Spleen (tissue), 11 donors: ENCODE measurements at regions not wholly inside any gene's neighbourhood (a gene's known extent, or its start where the extent isn't known, plus 50 kb on each side); places are given as distances from the start of the nearest gene placed in this dataset.

Source experiments
- DNase-seq: peaks from one replicate; pipeline ENCODE4 v3.0.0-alpha.2; 2020
- H3K27ac ChIP-seq, 8 donors: fragments of 200-600 bp; sonication (generic) in 7 of 8; 1 replicate in 4 of 8; 2 replicates in 4 of 8; pipeline versions ENCODE4 v1.5.0 to v1.8.0; 2016 to 2021; ENCODE audit warnings: inconsistent platforms in 4 of 8, mild to moderate bottlenecking in 4 of 8, moderate library complexity in 1 of 8
- H3K27me3 ChIP-seq, 7 donors: fragments of 200-600 bp; sonication (generic) in 6 of 7; replicated peaks in 1 of 7; 1 replicate in 4 of 7; 2 replicates in 3 of 7; pipeline versions ENCODE4 v1.5.0 to v1.8.0; 2016 to 2021; ENCODE audit warnings: inconsistent platforms in 3 of 7, mild to moderate bottlenecking in 1 of 7
- H3K36me3 ChIP-seq, 6 donors: fragments of 200-600 bp; sonication (generic) in 5 of 6; 1 replicate in 4 of 6; 2 replicates in 2 of 6; pipeline versions ENCODE4 v1.5.0 to v1.8.0; 2016 to 2021; ENCODE audit warnings: inconsistent platforms in 2 of 6
- H3K4me1 ChIP-seq, 6 donors: fragments of 200-600 bp; sonication (generic) in 5 of 6; 1 replicate in 3 of 6; 2 replicates in 3 of 6; pipeline versions ENCODE4 v1.5.0 to v1.8.0; 2016 to 2021; ENCODE audit warnings: inconsistent platforms in 3 of 6
- H3K4me3 ChIP-seq, 8 donors: fragments of 200-600 bp; sonication (generic) in 7 of 8; 1 replicate in 4 of 8; 2 replicates in 4 of 8; pipeline versions ENCODE4 v1.5.0 to v1.8.0; 2016 to 2021; ENCODE audit warnings: inconsistent platforms in 4 of 8, mild to moderate bottlenecking in 4 of 8, moderate library complexity in 2 of 8
- H3K9me3 ChIP-seq, 8 donors: fragments of 200-600 bp; sonication (generic) in 7 of 8; 1 replicate in 4 of 8; 2 replicates in 4 of 8; pipeline versions ENCODE4 v1.5.0 to v1.8.0; 2016 to 2021; ENCODE audit warnings: inconsistent platforms in 4 of 8
- CTCF ChIP-seq, 11 experiments: fragments of 200-600 bp in 7 of 11; fragments of 450-650 bp in 4 of 11; sonication (generic) in 4 of 11; IDR thresholded peaks in 8 of 11; conservative IDR thresholded peaks in 3 of 11; 1 replicate in 7 of 11; 2 replicates in 4 of 11; pipeline versions ENCODE4 v1.4.0 to v1.8.0; 2016 to 2021; ENCODE audit warnings: antibody characterized with exemption in 11 of 11, inconsistent platforms in 4 of 11, mild to moderate bottlenecking in 1 of 11
- POLR2A ChIP-seq, 3 donors: fragments of 450-650 bp; IDR thresholded peaks; one replicate each; pipeline ENCODE4 v1.5.1; 2017; ENCODE audit warnings: antibody characterized with exemption in 3 of 3, mild to moderate bottlenecking in 1 of 3
- POLR2AphosphoS5 ChIP-seq, 3 donors: sonication (generic); formaldehyde crosslinking; IDR thresholded peaks; one replicate each; pipeline ENCODE4 v1.5.1; 2017; ENCODE audit warnings: antibody characterized with exemption in 3 of 3
- WGBS, 5 donors: extraction: QIAGEN DNeasy Blood & Tissue Kit in 3 of 5; methylation state at CpG; one replicate each; pipeline versions ENCODE4 v1.1.5 to v1.1.7; 2013 to 2018; 5-methylcytosine and 5-hydroxymethylcytosine counted together
- intact Hi-C: fragments of 100-400 bp; cut with DNase I; formaldehyde crosslinking; loops from one replicate; pipeline ENCODE4 v1.15.0; 2023; ENCODE audit warnings: low total_unique reads
- donor health status: healthy with polysubstance abuse.
- donor health status: DM: no; HTN: no; CAD: no; lungs with moderate emphysema.
- donor health status: DM: no; HTN: no; CAD: no.
- donor health status: Bipolar disorder and iron deficiency.
- donor health status: healthy.
- donor health status: DM: no; HTN: no; CAD: no.
- donor health status: DM: yes; HTN: yes; CAD: no.

GRCh38 chr21:23921670-23922418, 1685.4 kb downstream of the MRPL39 start:
- intact Hi-C loops: no loop called here
- no peak for TF ChIP-seq POLR2A (IDR thresholded peaks at IDR 0.05)
- TF ChIP-seq POLR2AphosphoS5 (IDR thresholded peaks at IDR 0.05): no peak
- no peak for TF ChIP-seq CTCF (IDR thresholded peaks at IDR 0.05 in 8 of 11, conservative IDR thresholded peaks at IDR 0.05 in 3 of 11)
- H3K4me1 ChIP-seq: peaks cover 0 to 17% (median 4%) of the 10 kb centered on the region in 6 donors
- no peak overlapping the region for H3K4me3 ChIP-seq
- no peaks in the 10 kb centered on the region for H3K27me3 ChIP-seq
- peaks cover 0 to 4% (median 0%) of the 10 kb centered on the region in 8 donors for H3K9me3 ChIP-seq
- H3K27ac ChIP-seq: peak overlapping the region in 1 of 8 donors; percentile 14
- H3K36me3 ChIP-seq: no peaks in the 10 kb centered on the region
- no peak for DNase-seq
- 36 to 51% (median 48%) methylated on average over 8 of the region's 8 CpGs for WGBS, 5 donors

GRCh38 chr21:23900727-23901126, 1706.6 kb downstream of the MRPL39 start:
- intact Hi-C loops: no loop called here
- TF ChIP-seq POLR2A (IDR thresholded peaks at IDR 0.05): no peak
- TF ChIP-seq POLR2AphosphoS5 (IDR thresholded peaks at IDR 0.05): no peak
- no peak for TF ChIP-seq CTCF (IDR thresholded peaks at IDR 0.05 in 8 of 11, conservative IDR thresholded peaks at IDR 0.05 in 3 of 11)
- H3K27me3 ChIP-seq: no peaks in the 10 kb centered on the region
- WGBS, 5 donors: 78 to 95% (median 84%) methylated on average over 3 of the region's 3 CpGs
- H3K27ac ChIP-seq: no peak overlapping the region
- no peak for DNase-seq
- H3K36me3 ChIP-seq: no peaks in the 10 kb centered on the region
- peaks cover 0 to 12% (median 5%) of the 10 kb centered on the region in 8 donors for H3K9me3 ChIP-seq
- H3K4me1 ChIP-seq: no peaks in the 10 kb centered on the region
- no peak overlapping the region for H3K4me3 ChIP-seq

GRCh38 chr21:23899561-23899960, 1707.7 kb downstream of the MRPL39 start:
- Histone ChIP-seq H3K27ac (no peak overlapping the region), H3K4me1 (no peaks in the 10 kb centered on the region), H3K36me3 (no peaks in the 10 kb centered on the region), H3K9me3 (peaks cover 0 to 12% (median 5%) of the 10 kb centered on the region in 8 donors), H3K4me3 (no peak overlapping the region), H3K27me3 (no peaks in the 10 kb centered on the region)
- 88 to 96% (median 90%) methylated on average over 2 of the region's 2 CpGs for WGBS, 5 donors
- intact Hi-C loops: no loop called here
- no peak for TF ChIP-seq CTCF (IDR thresholded peaks at IDR 0.05 in 8 of 11, conservative IDR thresholded peaks at IDR 0.05 in 3 of 11)
- no peak for TF ChIP-seq POLR2AphosphoS5 (IDR thresholded peaks at IDR 0.05)
- no peak for TF ChIP-seq POLR2A (IDR thresholded peaks at IDR 0.05)
- DNase-seq: no peak

- H3K4me1 ChIP-seq: peaks cover 0 to 6% (median 4%) of the 10 kb centered on the region in 6 donors
- H3K27me3 ChIP-seq: no peaks in the 10 kb centered on the region
- intact Hi-C loops: no loop called here
- WGBS, 5 donors: 79 to 98% (median 94%) methylated on average over 4 of the region's 4 CpGs
- DNase-seq: no peak
- no peaks in the 10 kb centered on the region for H3K36me3 ChIP-seq
- no peaks in the 10 kb centered on the region for H3K9me3 ChIP-seq
- H3K27ac ChIP-seq: no peak overlapping the region
- TF ChIP-seq POLR2A (IDR thresholded peaks at IDR 0.05): no peak
- no peak for TF ChIP-seq CTCF (IDR thresholded peaks at IDR 0.05 in 8 of 11, conservative IDR thresholded peaks at IDR 0.05 in 3 of 11)
- no peak for TF ChIP-seq POLR2AphosphoS5 (IDR thresholded peaks at IDR 0.05)
- H3K4me3 ChIP-seq: no peak overlapping the region
These were observed 1716.6 kb downstream of the MRPL39 start for GRCh38 chr21:23890652-23891051.
